Cardiac muscle cell (in vitro differentiated cells and primary cell): ENCODE measurements at regions not wholly inside any gene's neighbourhood (a gene's known extent, or its start where the extent isn't known, plus 50 kb on each side); places are given as distances from the start of the nearest gene placed in this dataset.
"Not testable (repeated sequence)": the region's sequence is repeated elsewhere in the genome, so short reads cannot be mapped to it uniquely, and the experiment has no call there.

Experiments used
- DNase-seq, 2 donors: peaks; one replicate each; pipeline versions ENCODE4 v3.0.0 to v3.0.0-alpha.2; 2010 to 2017; ENCODE audit warnings: low read depth in 1 of 2, low spot score in 1 of 2
- H3K27ac ChIP-seq: fragments of 200-600 bp; sonication (generic); 2 replicates; pipeline ENCODE4 v1.5.1; 2016
- H3K27me3 ChIP-seq: fragments of 200-600 bp; sonication (generic); 2 replicates; pipeline ENCODE4 v1.6.0; 2016; ENCODE audit warnings: control low read depth
- H3K36me3 ChIP-seq: fragments of 200-600 bp; sonication (generic); 2 replicates; pipeline ENCODE4 v1.5.1; 2016; ENCODE audit warnings: control low read depth
- H3K4me1 ChIP-seq: fragments of 200-600 bp; sonication (generic); 2 replicates; pipeline ENCODE4 v1.8.1; 2017; ENCODE audit warnings: low read depth, mild to moderate bottlenecking, mixed run types
- H3K4me3 ChIP-seq: fragments of 200-600 bp; sonication (generic); 2 replicates; pipeline ENCODE4 v1.5.1; 2016; ENCODE audit warnings: mild to moderate bottlenecking
- H3K9me3 ChIP-seq: fragments of 200-600 bp; sonication (generic); 2 replicates; pipeline ENCODE4 v1.5.1; 2017; ENCODE audit warnings: low read depth, mild to moderate bottlenecking, control low read depth
- TF ChIP-seq, protein P1 (sequence below): IDR thresholded peaks from 2 replicates; pipeline ENCODE4 v1.5.1; 2012; ENCODE audit warnings: low read depth, mild to moderate bottlenecking, low read length

DNA sequence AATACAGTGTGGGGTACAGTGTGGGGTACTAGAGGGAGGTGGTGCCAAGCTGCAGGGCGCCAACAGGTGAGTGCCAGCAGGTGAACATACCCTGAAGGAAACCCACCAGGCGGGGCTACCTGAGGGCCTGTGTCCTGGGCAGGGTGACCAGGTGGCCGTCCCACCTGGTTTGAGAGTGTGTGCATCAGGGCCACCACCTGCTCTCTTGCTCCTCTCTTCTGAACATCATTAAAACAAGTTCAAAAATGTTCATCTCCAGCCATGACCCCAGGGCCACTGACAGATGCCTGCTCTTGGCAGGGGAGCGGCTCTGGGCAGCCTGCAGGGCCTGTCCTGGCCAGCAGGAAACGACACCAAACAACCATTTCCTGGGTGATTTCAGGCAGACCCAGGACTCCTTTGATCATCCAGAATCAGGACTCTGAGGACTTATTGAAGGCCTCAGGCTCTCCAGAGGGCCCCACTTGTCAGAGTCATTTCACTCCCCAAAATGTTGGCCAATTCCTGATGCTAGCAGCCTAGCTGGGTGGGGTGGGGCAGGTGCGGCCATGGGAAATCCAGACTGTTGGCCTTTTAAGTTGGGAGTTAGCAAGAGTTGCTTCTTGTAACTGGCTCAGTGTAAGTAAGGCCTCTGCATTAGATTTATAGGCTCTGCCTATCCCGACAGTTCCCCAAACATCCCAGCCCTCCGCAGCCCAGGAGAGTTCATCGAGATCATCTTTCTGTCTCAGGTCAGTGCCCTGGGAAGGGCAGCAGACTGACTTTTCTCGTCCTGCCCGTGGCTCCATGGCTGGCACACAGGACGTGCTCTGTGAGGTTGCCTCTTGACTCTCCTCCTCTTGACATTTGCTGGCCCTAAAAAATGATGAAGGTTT is 111.5 kb upstream of the ZNF236 start:
- Histone ChIP-seq H3K36me3 (no peaks in the 10 kb centered on the region), H3K4me3 (no peak overlapping the region), H3K27me3 (no peaks in the 10 kb centered on the region), H3K27ac (no peak overlapping the region), H3K4me1 (no peaks in the 10 kb centered on the region), H3K9me3 (no peaks in the 10 kb centered on the region)
- TF ChIP-seq, protein P1, sequence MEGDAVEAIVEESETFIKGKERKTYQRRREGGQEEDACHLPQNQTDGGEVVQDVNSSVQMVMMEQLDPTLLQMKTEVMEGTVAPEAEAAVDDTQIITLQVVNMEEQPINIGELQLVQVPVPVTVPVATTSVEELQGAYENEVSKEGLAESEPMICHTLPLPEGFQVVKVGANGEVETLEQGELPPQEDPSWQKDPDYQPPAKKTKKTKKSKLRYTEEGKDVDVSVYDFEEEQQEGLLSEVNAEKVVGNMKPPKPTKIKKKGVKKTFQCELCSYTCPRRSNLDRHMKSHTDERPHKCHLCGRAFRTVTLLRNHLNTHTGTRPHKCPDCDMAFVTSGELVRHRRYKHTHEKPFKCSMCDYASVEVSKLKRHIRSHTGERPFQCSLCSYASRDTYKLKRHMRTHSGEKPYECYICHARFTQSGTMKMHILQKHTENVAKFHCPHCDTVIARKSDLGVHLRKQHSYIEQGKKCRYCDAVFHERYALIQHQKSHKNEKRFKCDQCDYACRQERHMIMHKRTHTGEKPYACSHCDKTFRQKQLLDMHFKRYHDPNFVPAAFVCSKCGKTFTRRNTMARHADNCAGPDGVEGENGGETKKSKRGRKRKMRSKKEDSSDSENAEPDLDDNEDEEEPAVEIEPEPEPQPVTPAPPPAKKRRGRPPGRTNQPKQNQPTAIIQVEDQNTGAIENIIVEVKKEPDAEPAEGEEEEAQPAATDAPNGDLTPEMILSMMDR: no peak
- DNase-seq: no peak

DNA sequence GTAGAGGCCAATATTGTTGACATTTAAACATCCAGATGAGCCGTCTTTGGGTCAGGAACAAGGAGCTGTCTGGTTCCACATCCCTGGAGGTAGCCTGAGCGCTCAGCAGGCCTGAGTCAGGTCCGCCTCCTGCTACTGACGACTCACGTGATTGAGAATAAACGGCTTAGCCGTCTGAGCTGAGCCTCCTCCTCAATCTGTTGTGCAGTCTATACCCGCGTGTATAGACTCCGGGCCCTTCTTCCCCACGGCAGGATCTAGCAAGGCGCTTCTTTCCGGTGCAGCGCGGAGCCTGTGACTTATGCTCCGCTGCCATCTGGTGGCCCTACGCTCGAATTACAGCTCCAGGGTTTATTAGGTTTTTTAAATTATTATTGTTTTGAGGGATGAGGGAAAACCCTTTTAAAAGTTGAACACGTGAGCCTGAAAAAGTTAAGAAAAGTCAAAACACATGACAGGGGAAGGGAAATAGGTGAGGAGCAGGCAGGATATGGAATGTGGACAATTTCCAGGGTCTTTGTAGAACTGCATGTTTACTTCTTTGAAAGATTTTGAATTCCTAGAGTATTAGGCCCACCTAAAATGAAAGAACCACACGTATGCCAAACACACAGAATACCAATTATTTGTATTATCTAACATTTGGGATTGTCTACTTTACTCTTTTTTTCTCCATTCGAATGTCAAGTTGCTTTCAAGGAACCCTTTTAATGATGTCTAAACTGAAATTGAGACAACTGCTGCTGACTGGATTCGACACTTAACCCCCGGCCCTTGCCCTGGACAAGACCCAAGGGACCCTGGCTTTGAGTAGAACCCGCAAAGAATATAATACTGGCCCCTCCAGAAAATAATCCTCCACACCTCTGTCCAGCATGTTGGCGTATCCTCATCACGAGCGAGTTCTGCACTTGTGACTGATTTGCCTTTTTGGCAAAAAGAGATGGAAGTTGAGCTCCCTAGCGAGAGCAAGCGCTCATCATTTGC is 112.4 kb upstream of the ZNF236 start:
- Histone ChIP-seq H3K27me3 (no peaks in the 10 kb centered on the region), H3K4me1 (no peaks in the 10 kb centered on the region), H3K27ac (no peak overlapping the region), H3K36me3 (no peaks in the 10 kb centered on the region), H3K4me3 (no peak overlapping the region), H3K9me3 (no peaks in the 10 kb centered on the region)
- TF ChIP-seq, protein P1: peak; percentile 86
- DNase-seq: peak; percentile 82

DNA sequence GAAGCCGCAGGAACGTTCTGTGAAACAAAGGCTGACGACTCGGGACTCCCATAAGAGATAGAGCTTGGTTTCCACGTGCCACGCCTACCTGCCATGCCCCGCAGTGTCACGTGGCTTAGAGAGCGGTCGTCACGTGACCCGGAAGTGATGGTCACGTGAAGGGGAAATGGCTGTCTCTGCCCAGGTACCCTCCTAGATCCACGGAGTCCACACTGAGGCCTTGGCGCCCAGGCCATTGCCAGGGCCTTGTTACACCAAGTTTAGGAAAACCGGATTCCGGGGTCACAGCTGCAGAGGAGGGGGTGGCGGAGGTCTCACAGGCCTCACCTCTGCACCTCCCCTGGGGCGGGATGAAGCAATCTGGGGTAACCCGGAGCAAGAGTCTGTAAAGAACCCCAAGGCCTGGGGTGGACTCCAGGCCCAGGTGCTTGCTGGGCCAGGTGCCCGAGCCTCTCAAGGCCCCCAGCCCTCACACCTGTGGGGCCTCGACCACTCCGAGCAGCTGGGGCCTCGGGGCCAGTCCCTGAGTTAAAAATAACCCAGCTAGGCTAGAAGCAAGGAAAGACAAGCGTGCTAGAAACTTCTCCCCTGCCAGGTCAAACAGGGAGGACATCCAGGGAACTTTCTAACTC is 113.5 kb upstream of the ZNF236 start:
- no peak for DNase-seq
- Histone ChIP-seq H3K4me1 (no peaks in the 10 kb centered on the region), H3K27me3 (no peaks in the 10 kb centered on the region), H3K27ac (no peak overlapping the region), H3K4me3 (no peak overlapping the region), H3K36me3 (no peaks in the 10 kb centered on the region), H3K9me3 (no peaks in the 10 kb centered on the region)
- TF ChIP-seq, protein P1: no peak

DNA sequence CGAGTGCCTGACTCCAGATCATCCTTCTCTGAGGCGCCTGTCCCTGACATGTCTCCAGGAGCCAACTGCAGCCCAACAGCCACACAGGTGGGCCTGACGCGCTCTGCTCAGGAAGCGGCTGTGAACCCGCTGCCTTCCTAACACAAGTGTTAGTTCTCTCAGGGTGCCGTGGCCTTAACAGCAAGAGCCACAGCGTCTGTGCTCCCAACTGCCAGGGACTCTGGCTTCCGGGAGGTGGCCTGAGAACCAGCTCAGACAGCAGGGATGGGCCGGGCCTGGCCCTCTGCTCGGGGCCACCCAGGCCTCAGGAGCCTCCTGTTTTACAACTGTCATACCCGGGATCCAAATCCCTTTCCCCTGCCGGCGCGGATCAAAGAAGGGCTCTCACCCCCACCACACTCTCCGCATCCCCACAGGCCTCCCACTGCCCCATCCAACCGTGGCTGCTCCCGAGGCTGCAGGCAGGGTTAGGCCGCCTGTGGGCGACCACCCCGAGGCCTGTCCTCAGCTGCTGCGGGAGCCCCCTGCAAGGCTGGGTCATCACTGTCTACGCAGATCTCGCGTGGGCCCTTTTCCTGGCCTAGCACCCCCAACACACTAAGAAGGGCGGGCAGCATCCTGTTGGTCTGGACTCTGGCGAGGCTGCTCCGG is 114.2 kb upstream of the ZNF236 start:
- no peaks in the 10 kb centered on the region for H3K4me1 ChIP-seq
- DNase-seq: no peak
- H3K27ac ChIP-seq: no peak overlapping the region
- TF ChIP-seq, protein P1: no peak
- H3K27me3 ChIP-seq: no peaks in the 10 kb centered on the region
- no peaks in the 10 kb centered on the region for H3K9me3 ChIP-seq
- no peaks in the 10 kb centered on the region for H3K36me3 ChIP-seq
- no peak overlapping the region for H3K4me3 ChIP-seq

DNA sequence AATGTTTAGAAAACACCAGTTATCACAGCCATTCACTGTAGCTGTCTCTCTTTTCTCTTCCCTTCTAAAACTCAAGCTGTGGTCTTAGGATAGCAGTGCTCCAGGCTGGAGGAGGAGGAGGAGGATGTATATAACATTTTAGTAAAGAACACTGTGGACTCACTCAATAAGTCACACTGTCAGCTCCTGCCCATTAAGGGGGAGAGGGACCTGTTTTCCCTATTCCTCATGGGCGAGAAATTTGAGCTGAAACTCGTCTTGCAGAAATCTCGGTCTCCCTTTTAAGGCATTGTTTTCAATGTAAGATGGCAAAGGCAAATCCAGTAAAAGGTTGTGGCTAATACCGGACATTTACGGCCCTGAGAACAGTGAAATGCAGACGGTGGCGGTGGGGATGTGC is 114.8 kb upstream of the ZNF236 start:
- Histone ChIP-seq H3K4me3 (no peak overlapping the region), H3K27ac (no peak overlapping the region), H3K36me3 (no peaks in the 10 kb centered on the region), H3K4me1 (no peaks in the 10 kb centered on the region), H3K9me3 (no peaks in the 10 kb centered on the region), H3K27me3 (no peaks in the 10 kb centered on the region)
- TF ChIP-seq, protein P1: no peak
- no peak for DNase-seq

DNA sequence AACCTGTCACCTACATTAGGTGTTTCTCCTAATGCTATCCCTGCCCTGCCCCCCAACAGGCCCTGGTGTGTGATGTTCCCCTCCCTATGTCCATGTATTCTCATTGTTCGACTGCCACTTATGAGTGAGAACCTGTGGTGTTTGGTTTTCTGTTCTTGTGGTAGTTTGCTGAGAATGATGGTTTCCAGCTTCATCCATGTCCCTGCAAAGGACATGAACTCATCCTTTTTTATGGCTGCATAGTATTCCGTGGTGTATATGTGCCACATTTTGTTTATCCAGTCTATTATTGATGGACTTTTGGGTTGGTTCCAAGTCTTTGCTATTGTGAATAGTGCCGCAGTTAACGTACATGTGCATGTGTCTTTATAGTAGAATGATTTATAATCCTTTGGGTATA is 117.8 kb upstream of the ZNF236 start:
- H3K4me1 ChIP-seq, DNase-seq, H3K27me3 ChIP-seq, H3K36me3 ChIP-seq, H3K4me3 ChIP-seq, H3K27ac ChIP-seq, H3K9me3 ChIP-seq: not testable (repeated sequence)
